Spleen (tissue), 3 donors: ENCODE measurements at regions not wholly inside any gene's neighbourhood (a gene's known extent, or its start where the extent isn't known, plus 50 kb on each side); places are given as distances from the start of the nearest gene placed in this dataset.

ENCODE experiments used
- POLR2A ChIP-seq, 3 donors: fragments of 450-650 bp; IDR thresholded peaks; one replicate each; pipeline ENCODE4 v1.5.1; 2017; ENCODE audit warnings: antibody characterized with exemption in 3 of 3, mild to moderate bottlenecking in 1 of 3
- POLR2AphosphoS5 ChIP-seq, 3 donors: sonication (generic); formaldehyde crosslinking; IDR thresholded peaks; one replicate each; pipeline ENCODE4 v1.5.1; 2017; ENCODE audit warnings: antibody characterized with exemption in 3 of 3

DNA sequence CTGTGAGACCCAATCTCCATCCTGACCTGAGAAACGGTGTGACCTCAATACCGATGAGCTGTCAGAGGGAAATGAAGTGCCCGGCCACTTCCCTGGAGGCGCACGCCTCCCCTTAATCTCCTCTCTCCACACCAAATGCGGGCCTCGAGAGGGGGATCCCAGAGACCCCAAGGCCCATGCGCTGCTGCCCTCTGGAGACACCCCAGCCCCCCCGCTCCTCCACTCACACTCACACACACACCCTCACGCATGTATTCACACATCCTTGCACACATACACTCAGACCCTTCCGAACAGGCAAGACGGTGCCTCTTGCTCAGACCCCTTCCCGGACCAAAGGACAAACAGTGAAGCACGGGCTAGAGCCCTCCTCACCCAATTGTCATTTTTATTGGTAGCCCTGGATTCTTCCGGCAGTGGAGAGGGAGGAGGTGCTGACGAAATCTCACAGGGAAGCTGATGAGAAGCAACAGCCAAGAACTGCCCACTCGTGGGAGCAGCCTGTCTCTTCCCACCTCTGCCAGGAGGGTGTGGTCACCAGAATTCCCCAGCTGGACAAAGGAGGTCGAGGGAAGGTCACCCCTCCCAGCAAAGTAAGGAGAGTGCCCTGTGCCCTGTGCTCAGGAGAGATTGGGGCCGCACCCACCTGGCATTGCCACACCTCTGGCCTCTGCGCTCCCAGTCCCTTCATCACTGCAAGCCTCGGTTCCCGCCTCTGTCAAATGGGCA, 136.0 kb upstream of the TNRC6C start:
- TF ChIP-seq POLR2A (IDR thresholded peaks at IDR 0.05) (no peak), POLR2AphosphoS5 (IDR thresholded peaks at IDR 0.05) (no peak)
